Mesodermal cell (in vitro differentiated cells): ENCODE measurements at regions not wholly inside any gene's neighbourhood (a gene's known extent, or its start where the extent isn't known, plus 50 kb on each side); places are given as distances from the start of the nearest gene placed in this dataset.

Experiments used
- H3K27ac ChIP-seq: 2 replicates; pipeline ENCODE4 v1.7.0; 2013; ENCODE audit warnings: mild to moderate bottlenecking, low read depth, low read length, moderate library complexity; ENCODE audit not compliant: severe bottlenecking
- H3K36me3 ChIP-seq: 2 replicates; pipeline ENCODE4 v1.7.1; 2013; ENCODE audit warnings: mild to moderate bottlenecking, low read length, moderate library complexity; ENCODE audit not compliant: control insufficient read depth, insufficient read depth
- H3K4me1 ChIP-seq: one replicate; pipeline ENCODE4 v1.7.1; 2013; ENCODE audit warnings: mild to moderate bottlenecking, low read length; ENCODE audit not compliant: insufficient read depth, control insufficient read depth, poor library complexity, severe bottlenecking
- H3K4me3 ChIP-seq: 2 replicates; pipeline ENCODE4 v1.7.0; 2013; ENCODE audit warnings: low read length, control low read depth, mild to moderate bottlenecking; ENCODE audit not compliant: insufficient read depth, poor library complexity, severe bottlenecking; ENCODE audit errors: extremely low read depth
- H3K9me3 ChIP-seq: 2 replicates; pipeline ENCODE4 v1.7.1; 2013; ENCODE audit warnings: mild to moderate bottlenecking, low read length, moderate library complexity; ENCODE audit not compliant: control insufficient read depth
- WGBS, 2 experiments: methylation state at CpG; one replicate each; pipeline ENCODE4 v1.1.5; 2013; ENCODE audit warnings: missing lambda C conversion rate in 2 of 2; ENCODE audit not compliant: insufficient coverage in 2 of 2; 5-methylcytosine and 5-hydroxymethylcytosine counted together

DNA sequence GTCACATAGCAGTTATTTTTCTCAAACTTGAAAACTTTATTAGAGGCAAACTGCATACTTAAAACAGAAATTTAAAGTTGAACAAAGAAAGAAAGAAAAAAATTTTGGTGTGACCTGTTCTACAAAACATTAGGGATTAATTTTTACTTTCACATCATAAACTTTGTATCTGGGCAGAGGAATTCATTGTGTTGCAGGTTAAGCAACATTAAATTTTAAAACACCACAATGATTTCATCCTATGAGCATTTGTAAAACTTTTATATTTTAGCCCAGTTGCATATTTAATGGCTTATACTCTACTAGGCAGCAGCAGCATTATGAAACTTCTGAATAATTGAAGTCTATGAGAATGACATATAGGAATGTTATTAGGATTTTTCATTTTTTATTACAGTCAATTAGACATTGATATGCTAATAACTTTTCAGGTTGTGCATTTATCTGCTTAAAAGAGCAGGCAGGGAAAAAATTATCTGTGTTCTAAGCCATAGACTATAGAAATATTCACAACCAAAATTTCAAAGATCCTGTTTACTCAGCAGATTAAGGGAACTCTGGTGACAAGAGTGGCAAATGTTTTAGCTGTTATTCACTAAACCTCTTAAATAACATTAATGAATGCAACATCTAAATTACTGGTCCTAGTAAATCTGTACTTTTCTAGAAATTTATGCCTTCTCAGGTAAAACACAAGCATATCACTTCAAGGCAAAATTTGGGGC is 1088.5 kb upstream of the CDH6 start:
- Histone ChIP-seq H3K27ac (no peak overlapping the region), H3K36me3 (no peaks in the 10 kb centered on the region), H3K4me3 (no peak overlapping the region), H3K4me1 (no peaks in the 10 kb centered on the region), H3K9me3 (no peaks in the 10 kb centered on the region)

DNA sequence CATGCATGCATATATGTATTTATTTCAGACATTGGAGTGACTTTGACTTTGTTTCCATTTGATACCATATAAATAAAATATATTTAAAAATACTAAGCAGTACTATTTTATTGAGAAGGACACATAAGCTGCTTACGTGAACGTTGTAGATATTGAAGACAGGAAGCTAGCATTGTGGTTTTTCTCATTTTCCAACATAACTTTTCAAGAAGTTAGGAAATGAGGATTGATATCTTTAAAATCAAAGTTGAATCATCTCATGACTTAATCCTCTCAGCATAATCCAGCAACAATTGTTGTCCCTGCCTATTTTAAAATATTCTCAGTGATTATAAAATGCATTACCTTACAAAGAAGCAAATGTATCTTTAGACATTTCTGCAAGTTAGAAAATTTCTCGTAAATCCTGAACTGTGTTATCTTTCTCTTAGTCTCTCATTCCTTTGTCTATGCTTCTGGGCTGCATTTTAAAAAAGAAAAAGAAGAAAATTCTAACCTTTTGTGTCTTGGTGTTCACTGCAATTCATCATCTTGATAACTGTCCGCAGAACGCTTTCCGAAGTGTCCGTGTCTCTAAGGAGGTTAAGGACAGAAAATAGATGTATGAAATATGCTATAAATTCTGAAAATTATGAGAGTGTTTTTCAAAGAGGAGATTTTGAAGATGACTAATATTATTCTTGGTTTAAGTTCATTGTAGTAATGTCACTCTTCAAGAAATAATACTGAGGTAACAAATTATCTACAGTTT is 1089.9 kb upstream of the CDH6 start:
- H3K4me3 ChIP-seq: no peak overlapping the region
- WGBS, 2 experiments: 87 to 97% methylated on average over 3 to 4 of the region's 7 CpGs
- no peaks in the 10 kb centered on the region for H3K9me3 ChIP-seq
- no peaks in the 10 kb centered on the region for H3K36me3 ChIP-seq
- no peak overlapping the region for H3K27ac ChIP-seq
- H3K4me1 ChIP-seq: no peaks in the 10 kb centered on the region

DNA sequence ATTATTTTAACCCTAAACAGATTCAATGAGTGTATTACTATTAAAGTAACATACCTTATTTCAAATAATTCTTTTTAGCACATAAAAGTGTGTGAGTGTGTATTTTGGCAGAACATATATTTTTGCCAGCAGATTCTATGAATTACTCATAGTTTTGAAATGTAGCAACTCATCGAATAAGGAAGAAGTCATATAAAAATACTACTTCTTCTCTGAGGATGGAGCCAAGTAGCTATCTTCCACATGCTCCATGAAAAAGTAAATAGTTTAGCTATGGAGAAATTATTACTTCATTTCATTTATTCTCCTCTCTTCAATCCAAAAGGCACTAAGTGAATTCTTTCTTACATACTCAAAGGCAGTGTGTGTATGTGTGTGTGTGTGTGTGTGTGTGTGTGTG is 1090.4 kb upstream of the CDH6 start:
- no peaks in the 10 kb centered on the region for H3K36me3 ChIP-seq
- H3K4me1 ChIP-seq: no peaks in the 10 kb centered on the region
- no peak overlapping the region for H3K27ac ChIP-seq
- H3K4me3 ChIP-seq: no peak overlapping the region
- no peaks in the 10 kb centered on the region for H3K9me3 ChIP-seq
- no CpG with 5 or more reads among the region's 1 CpG for WGBS, 2 experiments

DNA sequence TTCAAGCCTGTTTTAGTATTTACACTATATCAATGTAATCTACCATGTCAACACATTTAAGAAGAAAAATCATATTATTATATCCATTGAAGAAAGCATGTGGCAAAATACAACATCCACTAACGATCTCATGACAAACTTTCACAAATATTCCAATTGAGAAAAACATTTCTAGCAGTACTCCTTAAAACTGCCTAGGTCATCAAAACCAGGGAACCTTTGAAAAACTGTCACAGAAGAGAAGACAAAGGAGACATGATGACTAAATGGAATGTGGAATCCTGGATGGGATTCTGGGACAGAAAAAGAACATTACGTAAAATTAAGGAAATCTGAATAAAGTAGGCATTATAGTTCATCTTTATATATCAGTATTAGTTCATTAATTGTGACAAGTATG is 1091.3 kb upstream of the CDH6 start:
- H3K36me3 ChIP-seq: no peaks in the 10 kb centered on the region
- no peak overlapping the region for H3K4me3 ChIP-seq
- no CpG with 5 or more reads among the region's 2 CpGs for WGBS, 2 experiments

DNA sequence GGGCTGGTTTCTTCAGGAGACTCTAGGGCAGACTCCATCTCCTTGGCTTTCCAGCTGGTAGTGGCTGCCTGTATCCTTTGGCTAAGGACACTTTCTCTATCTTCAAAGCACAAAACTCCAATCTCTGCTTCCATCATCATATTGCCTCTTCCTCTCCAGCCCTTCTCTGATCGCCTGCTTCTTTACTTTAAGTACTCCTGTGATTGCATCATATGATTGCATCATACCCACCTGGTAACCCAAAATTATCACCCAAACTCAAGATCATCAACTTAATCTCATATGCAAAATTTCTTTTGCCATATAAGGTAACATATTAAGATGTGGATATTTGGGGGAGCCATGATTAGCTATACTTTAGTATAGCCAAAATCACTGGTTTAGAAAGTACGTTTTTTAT is 1092.6 kb upstream of the CDH6 start:
- H3K9me3 ChIP-seq: no peaks in the 10 kb centered on the region
- H3K36me3 ChIP-seq: no peaks in the 10 kb centered on the region
- 89% methylated on average over 1 of the region's 2 CpGs; no CpG with 5 or more reads in 1 of the 2 experiments for WGBS, 2 experiments
- no peaks in the 10 kb centered on the region for H3K4me1 ChIP-seq
- H3K4me3 ChIP-seq: no peak overlapping the region
- no peak overlapping the region for H3K27ac ChIP-seq

More for the DNA sequence above, 1091.3 kb upstream of the CDH6 start:
- H3K9me3 ChIP-seq: no peaks in the 10 kb centered on the region
- H3K4me1 ChIP-seq: no peaks in the 10 kb centered on the region
- no peak overlapping the region for H3K27ac ChIP-seq

DNA sequence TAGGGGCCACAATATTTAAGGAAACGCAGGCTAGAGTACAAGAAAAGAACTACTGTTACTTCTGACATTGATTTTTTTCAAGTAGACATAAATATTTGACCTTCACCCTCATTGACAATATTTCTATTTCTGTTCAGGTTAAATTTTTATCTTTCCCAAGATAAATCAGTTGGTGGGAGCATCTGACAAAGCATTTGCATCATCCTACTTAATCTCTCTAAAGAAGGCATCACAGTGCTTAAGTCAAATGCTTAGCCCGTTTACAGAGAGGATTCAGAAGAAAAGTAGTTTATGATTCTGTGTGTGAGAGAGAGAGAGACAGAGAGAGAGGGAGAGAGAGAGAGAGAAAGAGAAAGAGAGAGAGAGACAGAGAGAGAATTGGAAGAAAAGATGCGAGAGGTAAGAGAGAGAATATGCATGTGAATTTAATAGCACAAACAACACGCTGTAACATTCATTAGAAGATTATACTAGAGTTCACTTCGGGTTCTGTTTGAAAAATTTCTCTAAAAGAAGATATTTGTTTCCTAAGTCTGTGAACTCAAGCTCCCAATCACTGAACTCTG is 1093.3 kb upstream of the CDH6 start:
- H3K27ac ChIP-seq: no peak overlapping the region
- no peaks in the 10 kb centered on the region for H3K9me3 ChIP-seq
- 67% methylated on average over 1 of the region's 5 CpGs; no CpG with 5 or more reads in 1 of the 2 experiments for WGBS, 2 experiments
- H3K36me3 ChIP-seq: no peaks in the 10 kb centered on the region
- no peaks in the 10 kb centered on the region for H3K4me1 ChIP-seq
- no peak overlapping the region for H3K4me3 ChIP-seq

DNA sequence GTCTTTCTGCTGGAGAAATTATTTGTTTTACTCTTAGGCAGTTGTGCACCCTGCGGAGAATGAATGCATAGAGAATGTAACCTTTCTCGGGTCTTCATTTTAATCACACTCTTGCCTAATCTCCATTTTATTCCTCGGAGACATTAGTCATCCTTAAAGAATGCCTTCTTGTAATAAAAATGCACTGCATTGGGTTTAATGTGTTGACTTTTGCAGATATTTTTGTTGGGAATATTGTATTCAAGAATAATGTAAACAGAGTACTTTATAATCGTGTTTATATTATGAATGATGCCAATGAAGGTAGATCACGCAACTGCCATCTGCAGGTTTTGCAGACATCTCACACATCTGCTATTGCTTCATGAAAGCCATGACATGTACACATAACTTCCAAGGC is 1093.9 kb upstream of the CDH6 start:
- H3K36me3 ChIP-seq: no peaks in the 10 kb centered on the region
- WGBS, 2 experiments: no CpG with 5 or more reads among the region's 5 CpGs
- no peaks in the 10 kb centered on the region for H3K4me1 ChIP-seq
- no peak overlapping the region for H3K4me3 ChIP-seq
- no peak overlapping the region for H3K27ac ChIP-seq
- no peaks in the 10 kb centered on the region for H3K9me3 ChIP-seq

DNA sequence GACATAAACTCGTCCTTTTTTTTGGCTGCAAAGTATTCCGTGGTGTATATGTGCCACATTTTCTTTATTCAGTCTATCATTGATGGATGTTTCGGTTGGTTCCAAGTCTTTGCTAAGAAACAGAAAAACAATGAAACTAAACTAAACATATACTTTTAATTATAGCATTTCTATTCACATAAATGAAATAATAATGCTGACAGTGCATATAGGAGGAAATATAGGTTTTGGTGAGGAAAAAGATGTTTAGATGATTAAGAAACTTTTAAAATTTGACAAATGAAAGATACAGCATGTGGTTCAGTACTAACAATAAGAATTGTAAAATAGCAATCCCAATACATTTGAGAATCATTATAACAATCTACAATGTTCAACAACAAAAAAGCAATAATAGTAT is 1094.5 kb upstream of the CDH6 start:
- no peak overlapping the region for H3K27ac ChIP-seq
- 90 to 100% methylated on average over 2 of the region's 3 CpGs for WGBS, 2 experiments
- H3K9me3 ChIP-seq: no peaks in the 10 kb centered on the region
- H3K36me3 ChIP-seq: no peaks in the 10 kb centered on the region
- no peak overlapping the region for H3K4me3 ChIP-seq
- no peaks in the 10 kb centered on the region for H3K4me1 ChIP-seq

DNA sequence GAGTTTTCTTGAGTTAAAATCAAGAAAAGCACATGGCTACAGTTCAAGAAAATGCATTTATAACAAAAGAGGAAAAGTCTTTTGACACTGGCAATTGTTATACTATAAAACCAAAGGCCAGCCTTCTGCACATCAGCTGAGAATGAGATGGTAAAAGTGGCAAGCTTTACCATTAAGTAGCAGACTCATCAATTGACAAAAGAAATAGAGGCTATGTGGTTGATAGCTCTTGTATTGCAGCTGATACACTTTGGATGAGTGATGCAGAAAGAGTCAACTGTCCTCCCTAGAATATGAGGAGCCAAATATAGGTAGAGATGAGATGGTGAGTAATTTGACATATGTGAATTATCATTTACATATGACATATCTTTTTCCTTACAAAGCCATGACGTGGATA is 1100.9 kb upstream of the CDH6 start:
- no peaks in the 10 kb centered on the region for H3K36me3 ChIP-seq
- no peaks in the 10 kb centered on the region for H3K4me1 ChIP-seq
- no peak overlapping the region for H3K4me3 ChIP-seq
- H3K27ac ChIP-seq: no peak overlapping the region
- no CpG with 5 or more reads among the region's 1 CpG for WGBS, 2 experiments
- H3K9me3 ChIP-seq: no peaks in the 10 kb centered on the region

DNA sequence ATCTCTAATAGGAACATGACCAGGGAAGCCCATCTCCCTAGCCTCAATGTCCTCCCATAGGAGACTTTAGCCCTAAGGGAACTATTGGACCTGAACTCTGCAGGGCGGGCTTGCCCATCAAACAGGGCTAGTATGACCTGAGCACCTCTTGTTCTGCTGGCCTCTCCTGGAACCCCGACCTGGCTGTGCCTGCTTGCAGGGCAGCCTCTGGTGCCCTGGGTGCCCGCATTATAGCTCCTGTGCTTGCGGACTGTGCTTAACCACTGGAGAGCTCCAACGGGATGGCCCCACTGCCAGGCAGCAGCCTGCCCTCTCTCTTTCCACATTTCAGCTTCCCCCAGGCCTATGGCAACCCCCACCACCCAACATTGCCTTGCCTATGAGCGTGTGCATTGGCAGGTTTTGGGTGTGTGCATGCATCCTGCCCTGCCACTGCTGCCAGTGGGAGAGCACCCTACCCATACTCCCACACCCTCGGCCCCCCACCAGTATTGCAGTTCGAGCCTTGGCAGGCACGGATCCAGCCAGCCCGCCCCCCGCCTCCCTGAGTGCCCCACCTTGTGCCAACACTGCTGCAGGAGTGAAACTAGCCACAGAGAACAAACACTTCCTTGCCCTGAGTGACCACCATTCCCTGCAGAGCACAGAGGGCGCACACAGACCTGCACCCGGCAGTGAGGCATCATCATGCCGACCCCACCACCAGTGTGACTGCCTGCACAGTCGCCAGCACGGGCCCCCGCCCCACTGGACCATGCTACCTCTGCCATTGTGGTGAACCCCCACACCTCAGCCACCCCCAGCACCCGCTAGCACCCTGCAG is 1123.8 kb upstream of the CDH6 start:
- 83 to 93% methylated on average over 9 to 15 of the region's 18 CpGs for WGBS, 2 experiments
- no peak overlapping the region for H3K27ac ChIP-seq
- H3K4me3 ChIP-seq: no peak overlapping the region
- H3K4me1 ChIP-seq: no peaks in the 10 kb centered on the region
- no peaks in the 10 kb centered on the region for H3K9me3 ChIP-seq
- H3K36me3 ChIP-seq: no peaks in the 10 kb centered on the region
